ENCODE measurements at regions not wholly inside any gene's neighbourhood (a gene's known extent, or its start where the extent isn't known, plus 50 kb on each side); places are given as distances from the start of the nearest gene placed in this dataset.
"Not testable (repeated sequence)": the region's sequence is repeated elsewhere in the genome, so short reads cannot be mapped to it uniquely, and the experiment has no call there.

- no peak for TF ChIP-seq CTCF (IDR thresholded peaks at IDR 0.05)
- TF ChIP-seq POLR2A (IDR thresholded peaks at IDR 0.05): no peak
- no peaks in the 10 kb centered on the region for H3K27me3 ChIP-seq
- no peaks in the 10 kb centered on the region for H3K9me3 ChIP-seq
- no peak for DNase-seq
- no peaks in the 10 kb centered on the region for H3K4me1 ChIP-seq
- H3K27ac ChIP-seq: no peak overlapping the region
- intact Hi-C loops (cut with DNase I): no loop called here
- no peak overlapping the region for H3K4me3 ChIP-seq
- 69 to 80% methylated on average over 2 of the region's 2 CpGs for WGBS, 2 donors
- no peaks in the 10 kb centered on the region for H3K36me3 ChIP-seq
These were observed 456.2 kb upstream of the MIR17HG start for GRCh38 chr13:90891329-90891728.

DNA sequence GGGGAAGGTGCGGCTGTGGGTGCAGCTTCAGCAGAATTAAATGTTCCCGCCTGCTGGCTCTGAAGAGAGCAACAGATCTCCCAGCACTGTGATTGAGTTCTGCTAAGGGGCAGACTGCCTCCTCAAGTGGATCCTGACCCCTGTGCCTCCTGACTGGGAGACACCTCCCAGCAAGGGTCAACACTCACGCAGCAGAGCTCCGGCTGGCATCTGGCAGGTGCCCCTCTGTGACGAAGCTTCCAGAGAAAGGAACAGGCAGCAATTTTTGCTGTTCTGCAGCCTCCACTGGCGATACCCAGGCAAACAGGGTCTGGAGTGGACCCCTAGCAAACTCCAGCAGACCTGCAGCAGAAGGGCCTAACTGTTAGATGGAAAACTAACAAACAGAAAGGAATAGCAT, 454.3 kb upstream of the MIR17HG start:
- H3K9me3 ChIP-seq; DNase-seq; intact Hi-C loops (cut with DNase I); H3K27ac ChIP-seq; H3K4me1 ChIP-seq; H3K4me3 ChIP-seq; H3K27me3 ChIP-seq; H3K36me3 ChIP-seq: not testable (repeated sequence)
- 75 to 100% methylated on average over 1 to 2 of the region's 6 CpGs for WGBS, 2 donors

DNA sequence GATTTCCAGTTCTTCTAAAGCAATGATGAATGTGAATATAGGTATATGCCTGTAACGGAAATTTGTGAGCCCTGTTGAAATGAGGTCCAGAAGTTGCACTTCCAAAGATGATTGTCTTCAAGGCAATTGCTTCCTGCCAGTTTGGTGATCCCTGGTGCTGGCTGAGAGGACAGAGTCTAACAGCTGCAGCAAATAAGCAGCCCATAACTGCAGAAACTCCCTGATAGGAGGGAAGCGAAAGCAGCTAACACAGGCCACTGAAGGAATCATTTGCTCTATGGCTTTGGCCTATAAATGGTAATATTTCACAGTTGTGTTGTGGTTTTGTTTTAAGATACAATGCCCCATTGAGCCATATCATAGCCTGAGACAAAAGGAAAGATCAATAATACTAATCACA, 451.5 kb upstream of the MIR17HG start:
- intact Hi-C loops (cut with DNase I): no loop called here
- TF ChIP-seq POLR2A (IDR thresholded peaks at IDR 0.05) (no peak), CTCF (IDR thresholded peaks at IDR 0.05) (no peak)
- no peaks in the 10 kb centered on the region for H3K9me3 ChIP-seq
- H3K27ac ChIP-seq: no peak overlapping the region
- H3K27me3 ChIP-seq: no peaks in the 10 kb centered on the region
- no peak overlapping the region for H3K4me3 ChIP-seq
- H3K4me1 ChIP-seq: no peaks in the 10 kb centered on the region
- 65 to 68% methylated on average over 2 of the region's 2 CpGs for WGBS, 2 donors
- no peaks in the 10 kb centered on the region for H3K36me3 ChIP-seq
- no peak for DNase-seq

DNA sequence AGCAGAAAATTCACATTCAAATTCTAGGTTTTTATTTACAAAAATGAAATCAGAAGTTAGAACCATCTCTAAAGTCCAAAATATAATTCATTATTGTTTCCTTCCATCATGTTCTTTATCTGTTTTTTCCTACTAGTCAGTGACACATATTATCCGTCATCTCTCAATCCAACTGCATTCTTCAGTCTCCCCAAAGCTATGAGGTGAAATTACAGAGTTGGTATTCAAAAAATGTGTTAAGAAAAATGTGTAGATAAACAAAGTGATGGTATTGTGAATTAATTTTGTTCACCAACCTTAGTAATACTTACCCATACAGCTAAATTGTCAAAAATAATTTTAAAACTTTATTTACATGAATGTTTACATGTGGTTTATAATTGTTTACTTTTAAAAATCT, 448.7 kb upstream of the MIR17HG start:
- no peaks in the 10 kb centered on the region for H3K9me3 ChIP-seq
- 71 to 81% methylated on average over 1 of the region's 1 CpG for WGBS, 2 donors
- intact Hi-C loops (cut with DNase I): no loop called here
- no peak overlapping the region for H3K4me3 ChIP-seq
- no peaks in the 10 kb centered on the region for H3K27me3 ChIP-seq
- no peaks in the 10 kb centered on the region for H3K36me3 ChIP-seq
- no peak for DNase-seq
- no peaks in the 10 kb centered on the region for H3K4me1 ChIP-seq
- H3K27ac ChIP-seq: no peak overlapping the region
- TF ChIP-seq POLR2A (IDR thresholded peaks at IDR 0.05) (no peak), CTCF (IDR thresholded peaks at IDR 0.05) (no peak)

DNA sequence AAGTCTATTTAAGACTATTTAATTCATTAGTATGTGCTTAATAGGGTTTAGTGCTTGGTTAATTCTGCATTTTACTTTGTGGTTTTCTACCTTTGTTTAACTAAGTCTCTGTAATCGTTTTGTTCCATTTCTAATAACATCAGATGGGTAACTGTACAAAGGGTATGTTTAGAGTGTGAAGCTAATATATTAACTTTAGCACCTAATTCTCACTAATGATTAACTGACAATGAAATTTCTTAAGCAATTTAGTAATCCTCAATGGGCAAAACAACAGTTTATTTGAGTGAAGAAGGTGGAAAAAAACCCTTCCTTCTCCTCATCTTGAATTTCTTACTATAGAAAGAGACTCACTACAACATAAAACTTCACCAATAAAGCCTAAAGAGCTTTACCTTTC, 448.1 kb upstream of the MIR17HG start:
- Histone ChIP-seq H3K4me3 (no peak overlapping the region), H3K27me3 (no peaks in the 10 kb centered on the region), H3K36me3 (no peaks in the 10 kb centered on the region), H3K9me3 (no peaks in the 10 kb centered on the region), H3K4me1 (no peaks in the 10 kb centered on the region), H3K27ac (no peak overlapping the region)
- WGBS, 2 donors: 26 to 47% methylated on average over 1 of the region's 1 CpG
- DNase-seq: no peak
- TF ChIP-seq CTCF (IDR thresholded peaks at IDR 0.05): no peak
- no peak for TF ChIP-seq POLR2A (IDR thresholded peaks at IDR 0.05)
- intact Hi-C loops (cut with DNase I): no loop called here

- no peak for DNase-seq
- no peak overlapping the region for H3K27ac ChIP-seq
- no peaks in the 10 kb centered on the region for H3K4me1 ChIP-seq
- H3K36me3 ChIP-seq: no peaks in the 10 kb centered on the region
- peaks cover 0 to 5% (median 0%) of the 10 kb centered on the region in 3 donors for H3K9me3 ChIP-seq
- 53 to 64% methylated on average over 2 of the region's 2 CpGs for WGBS, 2 donors
- intact Hi-C loops (cut with DNase I): no loop called here
- TF ChIP-seq CTCF (IDR thresholded peaks at IDR 0.05) (no peak), POLR2A (IDR thresholded peaks at IDR 0.05) (no peak)
- no peak overlapping the region for H3K4me3 ChIP-seq
- no peaks in the 10 kb centered on the region for H3K27me3 ChIP-seq
These were observed 445.2 kb upstream of the MIR17HG start for GRCh38 chr13:90902255-90902654.

Measured in esophagus squamous epithelium (tissue), 5 donors.